ENCODE measurements at regions not wholly inside any gene's neighbourhood (a gene's known extent, or its start where the extent isn't known, plus 50 kb on each side); places are given as distances from the start of the nearest gene placed in this dataset.

DNA sequence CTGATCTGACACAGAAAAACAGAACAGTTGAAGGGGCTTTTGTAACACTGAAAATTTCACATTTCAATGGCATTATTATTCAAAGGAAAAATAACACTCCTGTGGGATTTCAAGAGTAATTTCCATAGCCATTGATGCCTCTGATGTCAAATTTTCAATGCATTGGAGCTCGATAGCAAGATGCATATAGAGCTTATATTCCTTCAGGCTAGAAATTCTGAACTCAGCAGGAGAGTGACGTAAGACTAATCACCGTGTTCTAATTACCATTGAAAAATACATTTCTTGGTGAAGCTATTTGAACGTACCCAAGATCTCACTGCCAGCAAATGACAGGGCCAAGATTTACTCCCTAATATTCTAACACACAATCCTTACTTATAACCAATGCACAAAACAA lies 854.1 kb upstream of the TMEM132C start:
- Histone ChIP-seq H3K56ac (replicated peaks; ENCODE audit: insufficient read length, low read depth, low read length) (no peak overlapping the region), H3K27ac (ENCODE audit: low read depth, low read length) (no peak overlapping the region), H3K79me2 (ENCODE audit: control insufficient read depth in 1 of 2, insufficient read depth in 2 of 2, low read length in 2 of 2) (no peaks in the 10 kb centered on the region), H4K91ac (replicated peaks; ENCODE audit: insufficient read length, low read length) (no peak overlapping the region), H3K18ac (ENCODE audit: extremely low read depth, low read length) (no peak overlapping the region), H3K23me2 (ENCODE audit: low read depth, low read length) (no peaks in the 10 kb centered on the region; the same call in 1 of the 2 replicates), H3K4me3 (ENCODE audit: extremely low read depth in 1 of 4, insufficient read depth in 2 of 4, low read depth in 3 of 4, low read length in 4 of 4) (no peak overlapping the region), H3K9ac (replicated peaks in 1 of 4; ENCODE audit: extremely low read depth in 1 of 4, low read depth in 3 of 4, low read length in 3 of 4) (no peak overlapping the region), H2BK12ac (ENCODE audit: low read depth, low read length) (no peak overlapping the region), H2BK20ac (ENCODE audit: low read length) (no peak overlapping the region), H2BK120ac (replicated peaks; ENCODE audit: low read depth, low read length) (no peak overlapping the region), H4K5ac (ENCODE audit: insufficient read length, low read depth, low read length) (no peak overlapping the region), H3K14ac (ENCODE audit: insufficient read length) (no peak overlapping the region), H2BK15ac (ENCODE audit: low read length) (no peak overlapping the region), H3K23ac (ENCODE audit: insufficient read length) (no peak overlapping the region), H3K9me3 (ENCODE audit: insufficient read depth in 2 of 2, low read depth in 1 of 2, low read length in 1 of 2) (no peaks in the 10 kb centered on the region), H4K8ac (ENCODE audit: extremely low read depth, insufficient read depth, low read length) (no peak overlapping the region), H2AK5ac (ENCODE audit: low read depth, low read length) (no peak overlapping the region), H3K79me1 (ENCODE audit: low read depth, low read length) (no peaks in the 10 kb centered on the region), H4K20me1 (replicated peaks in 1 of 2; ENCODE audit: control insufficient read depth in 1 of 2, insufficient read depth in 2 of 2, low read length in 2 of 2) (no peaks in the 10 kb centered on the region), H3K36me3 (ENCODE audit: control insufficient read depth in 2 of 4, insufficient read depth in 4 of 4, low read length in 3 of 4) (no peaks in the 10 kb centered on the region), H2BK5ac (ENCODE audit: low read depth, low read length) (no peak overlapping the region), H3K4me2 (ENCODE audit: insufficient read depth in 1 of 2, low read depth in 2 of 2, low read length in 2 of 2) (no peak overlapping the region), H3K4me1 (replicated peaks in 1 of 4; ENCODE audit: control insufficient read depth in 3 of 4, insufficient read depth in 4 of 4, low read length in 3 of 4) (peaks cover 0 to 6% (median 3%) of the 10 kb centered on the region in 4 experiments; a peak in 2 of 7 replicates), H2AFZ (ENCODE audit: low read length) (no peak overlapping the region), H3K4ac (replicated peaks; ENCODE audit: insufficient read length, low read depth, low read length) (no peak overlapping the region), H3K27me3 (replicated peaks in 1 of 4; ENCODE audit: control insufficient read depth in 3 of 4, extremely low read depth in 1 of 4, insufficient read depth in 3 of 4, low read length in 3 of 4) (no peaks in the 10 kb centered on the region)
- FAIRE-seq = no peak
- POLR2A ChIA-PET (ENCODE audit: partially characterized antibody) = no interaction called here
- CTCF ChIA-PET (ENCODE audit: partially characterized antibody) = interaction anchor here (1.1 kb wide), 1 partner anchor 23 kb away, joined by 5 read pairs; no protein-coding TSS in a partner anchor
- DNase-seq (ENCODE audit: low read depth in 1 of 2, low spot score in 2 of 2) = no peak
- TF ChIP-seq CBX5 (IDR thresholded peaks at IDR 0.05; ENCODE audit: low read depth, low read length) (no peak), FOSL1 (IDR thresholded peaks at IDR 0.05; ENCODE audit: insufficient read depth, low read depth, low read length) (no peak), POLR2AphosphoS5 (IDR thresholded peaks at IDR 0.05; ENCODE audit: low read depth, low read length) (no peak), POU5F1 (IDR thresholded peaks at IDR 0.05; ENCODE audit: low read depth, low read length) (no peak), SAP30 (IDR thresholded peaks at IDR 0.05; ENCODE audit: insufficient read depth, insufficient replicate concordance, low read length) (no peak), SRF (IDR thresholded peaks at IDR 0.05; ENCODE audit: low read depth, low read length) (no peak), EGR1 (IDR thresholded peaks at IDR 0.05; ENCODE audit: borderline replicate concordance, low read depth, low read length) (no peak), KDM4A (IDR thresholded peaks at IDR 0.05; ENCODE audit: low read depth, low read length, severe bottlenecking) (no peak), CTBP2 (IDR thresholded peaks at IDR 0.05; ENCODE audit: borderline replicate concordance, insufficient read depth, insufficient read length, low read length) (no peak), SP1 (IDR thresholded peaks at IDR 0.05; ENCODE audit: low read depth, low read length) (no peak), CBX8 (IDR thresholded peaks at IDR 0.05; ENCODE audit: borderline replicate concordance, low read depth, low read length) (no peak)
- 94% methylated on average over 4 of the region's 4 CpGs; no CpG with 5 or more reads in 1 of the 2 experiments for WGBS, 2 experiments (ENCODE audit: extremely low coverage in 1 of 2, insufficient coverage in 1 of 2, insufficient read length in 1 of 2, insufficient replicate concordance in 2 of 2, low coverage in 1 of 2, low lambda C conversion rate in 2 of 2, missing lambda C conversion rate in 1 of 2)
